HepG2 (cell line): ENCODE measurements at regions not wholly inside any gene's neighbourhood (a gene's known extent, or its start where the extent isn't known, plus 50 kb on each side); places are given as distances from the start of the nearest gene placed in this dataset.

Experiments used
- ATAC-seq: fragments of 200-7000 bp; cut with Tn5 transposase; 3 replicates; pipeline ENCODE4 v1.9.1; 2020; ENCODE audit warnings: mild to moderate bottlenecking, moderate library complexity
- BruUV-seq: library from RNA; stranded (reverse); fragments of 400-500 nt; replicated peaks from 2 replicates; lab custom pipeline; 2021; lab: Mats Ljungman, UMichigan
- CTCF ChIA-PET: fragments of 300-600 bp; formaldehyde crosslinking; extraction: SDS; loops from one replicate; lab custom pipeline; 2021; ENCODE audit warnings: low total read pairs, inconsistent platforms, low intra/inter-chr PET ratio; lab: Yijun Ruan, JAX
- POLR2A ChIA-PET: fragments of 350-600 bp; sonication (Branson Sonifier 250); formaldehyde crosslinking; loops from one replicate; lab custom pipeline; 2020; ENCODE audit warnings: antibody characterized with exemption, inconsistent platforms; lab: Yijun Ruan, JAX
- DNase-seq: peaks from one replicate; pipeline ENCODE4 v3.0.0-alpha.2; 2015; ENCODE audit warnings: low spot score
- FAIRE-seq: peaks from 3 replicates; lab custom pipeline; 2011; peaks lifted over from hg19 to GRCh38; lab: Jason Lieb, UNC
- H2AFZ ChIP-seq: one replicate; pipeline ENCODE4 v1.6.1; 2011; ENCODE audit warnings: low read length, inconsistent platforms
- H3K27ac ChIP-seq: fragments of 300-600 bp; 3 replicates; pipeline ENCODE4 v1.8.0; 2011; ENCODE audit warnings: mixed run types, mild to moderate bottlenecking, mixed read lengths, low read length, inconsistent platforms; ENCODE audit not compliant: insufficient read depth; ENCODE audit errors: extremely low read length
- H3K27me3 ChIP-seq, 2 experiments: fragments of 200-600 bp in 1 of 2; 2 replicates in 1 of 2; 3 replicates in 1 of 2; pipeline versions ENCODE4 v1.6.0 to v1.8.0; 2011; ENCODE audit warnings: low read length in 2 of 2, mild to moderate bottlenecking in 2 of 2, moderate library complexity in 2 of 2, inconsistent platforms in 1 of 2; ENCODE audit not compliant: insufficient read depth in 2 of 2, control insufficient read depth in 1 of 2
- H3K36me3 ChIP-seq, 2 experiments: fragments of 200-600 bp in 1 of 2; replicated peaks in 1 of 2; 2 replicates in 1 of 2; 3 replicates in 1 of 2; pipeline versions ENCODE4 v1.5.1 to v1.8.0; 2011; ENCODE audit warnings: low read length in 2 of 2, inconsistent platforms in 1 of 2; ENCODE audit not compliant: insufficient read depth in 2 of 2, control insufficient read depth in 1 of 2
- H3K4me1 ChIP-seq: 2 replicates; pipeline ENCODE4 v1.5.1; 2012; ENCODE audit warnings: low read length, inconsistent platforms; ENCODE audit not compliant: insufficient read depth
- H3K4me2 ChIP-seq: 2 replicates; pipeline ENCODE4 v1.6.0; 2011; ENCODE audit warnings: low read depth, low read length, inconsistent platforms
- H3K4me3 ChIP-seq, 3 experiments: fragments of 200-600 bp in 1 of 3; sonication (generic), shearing (Covaris generic) in 1 of 3; replicated peaks in 1 of 3; 2 replicates each; pipeline ENCODE4 v1.5.1; 2011 to 2016; ENCODE audit warnings: low read length in 3 of 3, inconsistent platforms in 2 of 3, low read depth in 2 of 3, mild to moderate bottlenecking in 2 of 3, control low read depth in 1 of 3, mixed read lengths in 1 of 3; ENCODE audit not compliant: insufficient read depth in 1 of 3
- H3K79me2 ChIP-seq: one replicate; pipeline ENCODE4 v1.6.1; 2011; ENCODE audit warnings: low read length, inconsistent platforms; ENCODE audit not compliant: insufficient read depth
- H3K9ac ChIP-seq: 2 replicates; pipeline ENCODE4 v1.6.0; 2011; ENCODE audit warnings: mild to moderate bottlenecking, low read depth, low read length, inconsistent platforms; ENCODE audit not compliant: insufficient read depth
- H3K9me3 ChIP-seq: 2 replicates; pipeline ENCODE4 v1.5.1; 2012; ENCODE audit warnings: mild to moderate bottlenecking, low read length
- H4K20me1 ChIP-seq: 2 replicates; pipeline ENCODE4 v1.6.0; 2011; ENCODE audit warnings: inconsistent platforms, mild to moderate bottlenecking, low read length, moderate library complexity; ENCODE audit not compliant: insufficient read depth
- GZF1 ChIP-seq: sonication (generic); formaldehyde crosslinking; IDR thresholded peaks from 2 replicates; pipeline ENCODE4 v1.5.1; 2020; ENCODE audit warnings: mild to moderate bottlenecking, missing genetic modification reagents
- HOXA7 ChIP-seq: sonication (generic); formaldehyde crosslinking; IDR thresholded peaks from 2 replicates; pipeline ENCODE4 v1.8.1; 2022; ENCODE audit warnings: mild to moderate bottlenecking, missing genetic modification reagents, moderate library complexity
- NR2F1 ChIP-seq, 2 experiments: fragments of 450-650 bp in 1 of 2; formaldehyde crosslinking in 1 of 2; IDR thresholded peaks; 2 replicates each; pipeline versions ENCODE4 v1.5.0 to v1.6.1; 2016 to 2020; ENCODE audit warnings: mild to moderate bottlenecking in 1 of 2, missing compliant biosample characterization in 1 of 2, missing genetic modification reagents in 1 of 2, moderate library complexity in 1 of 2
- SRSF4 ChIP-seq: fragments of 200-400 bp; formaldehyde crosslinking; IDR thresholded peaks from one replicate; pipeline ENCODE4 v1.6.1; 2018; ENCODE audit warnings: mild to moderate bottlenecking, low read depth, low read length, moderate library complexity; ENCODE audit not compliant: poor library complexity, severe bottlenecking
- ZFX ChIP-seq: sonication (generic); formaldehyde crosslinking; IDR thresholded peaks from 2 replicates; pipeline ENCODE4 v1.4.0; 2020; ENCODE audit warnings: mild to moderate bottlenecking, low read depth, missing genetic modification reagents, moderate library complexity
- ZNF343 ChIP-seq: sonication (generic); formaldehyde crosslinking; IDR thresholded peaks from 2 replicates; pipeline ENCODE4 v1.4.0; 2020; ENCODE audit warnings: mild to moderate bottlenecking, missing genetic modification reagents
- WGBS: methylation state at CpG from one replicate; pipeline ENCODE4 v1.1.6; 2017; ENCODE audit warnings: low lambda C conversion rate; 5-methylcytosine and 5-hydroxymethylcytosine counted together
- in situ Hi-C: cut with HindIII; loops from 2 replicates; pipeline ENCODE4 v1.10.0; 2017; ENCODE audit warnings: low pct_unique_long_range_greater_than_20kb; ENCODE audit not compliant: extremely low pct_ligation_motif_present
- intact Hi-C: fragments of 100-400 bp; cut with micrococcal nuclease; formaldehyde crosslinking; loops from one replicate; pipeline ENCODE4 v1.10.0; 2022; ENCODE audit not compliant: unreplicated experiment
- TF ChIP-seq, protein P1 (sequence below): sonication (generic); formaldehyde crosslinking; conservative IDR thresholded peaks from 2 replicates; pipeline ENCODE4 v1.4.0; 2020; ENCODE audit warnings: missing genetic modification reagents
- TF ChIP-seq, protein P2 (sequence below): sonication (generic); formaldehyde crosslinking; IDR thresholded peaks from 2 replicates; pipeline ENCODE4 v1.9.0; 2021; ENCODE audit warnings: mild to moderate bottlenecking, missing genetic modification reagents
- TF ChIP-seq, protein P3 (sequence below): IDR thresholded peaks from 2 replicates; pipeline ENCODE4 v1.6.1; 2016; ENCODE audit warnings: missing compliant biosample characterization, missing genetic modification reagents, borderline replicate concordance
- TF ChIP-seq, protein P4 (sequence below): sonication (generic); formaldehyde crosslinking; conservative IDR thresholded peaks from 2 replicates; pipeline ENCODE4 v1.8.0; 2022; ENCODE audit warnings: missing genetic modification reagents

DNA sequence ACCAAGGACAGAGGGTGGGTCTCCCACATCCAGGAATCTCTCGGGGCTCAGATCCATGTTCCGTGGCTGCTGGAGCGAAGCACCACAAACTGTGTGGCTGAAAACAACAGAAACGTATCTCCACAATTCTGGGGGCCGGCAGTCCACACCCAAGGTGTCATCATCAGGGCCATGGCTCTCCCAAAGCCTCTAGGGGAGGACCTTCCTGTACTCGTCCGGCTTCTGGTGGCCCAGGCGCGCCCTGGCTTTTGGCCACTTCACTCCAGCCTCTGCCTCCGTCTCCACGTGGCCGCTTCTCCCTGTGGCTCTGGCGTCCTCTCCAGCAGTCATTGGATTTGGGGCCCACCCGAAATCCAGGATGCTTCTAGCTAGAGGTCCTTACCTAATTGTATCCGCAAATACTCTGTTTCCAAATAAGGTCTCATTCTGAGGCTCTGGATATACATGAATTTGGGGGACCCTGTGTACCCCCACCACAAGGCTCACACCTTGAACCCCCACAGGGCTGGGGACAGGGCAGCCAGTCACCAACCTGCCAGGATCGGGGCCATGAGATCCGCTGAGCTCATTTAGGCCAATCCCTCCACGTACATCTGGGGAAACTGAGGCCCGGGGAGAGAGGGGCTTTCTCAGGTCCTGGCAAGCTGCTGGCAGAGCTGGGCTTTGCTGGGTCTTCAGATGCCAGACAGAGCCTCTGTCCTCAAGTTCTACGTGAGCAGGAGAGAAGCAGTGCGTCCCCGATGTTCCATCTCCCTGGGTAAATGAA, 158.2 kb downstream of the OLFM1 start:
- ChIA-PET POLR2A (no interaction called here), CTCF (no interaction called here)
- no peak overlapping the region for H3K27ac ChIP-seq
- ATAC-seq = no peak
- BruUV-seq = no TSS peak
- no peaks in the 10 kb centered on the region for H3K4me1 ChIP-seq
- 30% methylated on average over 14 of the region's 22 CpGs for WGBS
- in situ Hi-C loops = no loop called here
- H3K4me2 ChIP-seq = no peak overlapping the region
- no peak for DNase-seq
- no peak for FAIRE-seq
- no peak overlapping the region for H3K4me3 ChIP-seq
- 0 out of 2 replicates have a peak, but pooled peaks cover 3% of the 10 kb centered on the region for H4K20me1 ChIP-seq
- H3K79me2 ChIP-seq = no peaks in the 10 kb centered on the region
- no peak overlapping the region for H3K9ac ChIP-seq
- TF ChIP-seq SRSF4 (no peak), ZFX (no peak), ZNF343 (no peak), HOXA7 (CRISPR knock-in tag) (no peak), NR2F1 (CRISPR knock-in tag; IDR thresholded peaks at IDR 0.05) (no peak), GZF1 (no peak)
- TF ChIP-seq, protein P1, sequence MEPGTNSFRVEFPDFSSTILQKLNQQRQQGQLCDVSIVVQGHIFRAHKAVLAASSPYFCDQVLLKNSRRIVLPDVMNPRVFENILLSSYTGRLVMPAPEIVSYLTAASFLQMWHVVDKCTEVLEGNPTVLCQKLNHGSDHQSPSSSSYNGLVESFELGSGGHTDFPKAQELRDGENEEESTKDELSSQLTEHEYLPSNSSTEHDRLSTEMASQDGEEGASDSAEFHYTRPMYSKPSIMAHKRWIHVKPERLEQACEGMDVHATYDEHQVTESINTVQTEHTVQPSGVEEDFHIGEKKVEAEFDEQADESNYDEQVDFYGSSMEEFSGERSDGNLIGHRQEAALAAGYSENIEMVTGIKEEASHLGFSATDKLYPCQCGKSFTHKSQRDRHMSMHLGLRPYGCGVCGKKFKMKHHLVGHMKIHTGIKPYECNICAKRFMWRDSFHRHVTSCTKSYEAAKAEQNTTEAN = no peak
- TF ChIP-seq, protein P2, sequence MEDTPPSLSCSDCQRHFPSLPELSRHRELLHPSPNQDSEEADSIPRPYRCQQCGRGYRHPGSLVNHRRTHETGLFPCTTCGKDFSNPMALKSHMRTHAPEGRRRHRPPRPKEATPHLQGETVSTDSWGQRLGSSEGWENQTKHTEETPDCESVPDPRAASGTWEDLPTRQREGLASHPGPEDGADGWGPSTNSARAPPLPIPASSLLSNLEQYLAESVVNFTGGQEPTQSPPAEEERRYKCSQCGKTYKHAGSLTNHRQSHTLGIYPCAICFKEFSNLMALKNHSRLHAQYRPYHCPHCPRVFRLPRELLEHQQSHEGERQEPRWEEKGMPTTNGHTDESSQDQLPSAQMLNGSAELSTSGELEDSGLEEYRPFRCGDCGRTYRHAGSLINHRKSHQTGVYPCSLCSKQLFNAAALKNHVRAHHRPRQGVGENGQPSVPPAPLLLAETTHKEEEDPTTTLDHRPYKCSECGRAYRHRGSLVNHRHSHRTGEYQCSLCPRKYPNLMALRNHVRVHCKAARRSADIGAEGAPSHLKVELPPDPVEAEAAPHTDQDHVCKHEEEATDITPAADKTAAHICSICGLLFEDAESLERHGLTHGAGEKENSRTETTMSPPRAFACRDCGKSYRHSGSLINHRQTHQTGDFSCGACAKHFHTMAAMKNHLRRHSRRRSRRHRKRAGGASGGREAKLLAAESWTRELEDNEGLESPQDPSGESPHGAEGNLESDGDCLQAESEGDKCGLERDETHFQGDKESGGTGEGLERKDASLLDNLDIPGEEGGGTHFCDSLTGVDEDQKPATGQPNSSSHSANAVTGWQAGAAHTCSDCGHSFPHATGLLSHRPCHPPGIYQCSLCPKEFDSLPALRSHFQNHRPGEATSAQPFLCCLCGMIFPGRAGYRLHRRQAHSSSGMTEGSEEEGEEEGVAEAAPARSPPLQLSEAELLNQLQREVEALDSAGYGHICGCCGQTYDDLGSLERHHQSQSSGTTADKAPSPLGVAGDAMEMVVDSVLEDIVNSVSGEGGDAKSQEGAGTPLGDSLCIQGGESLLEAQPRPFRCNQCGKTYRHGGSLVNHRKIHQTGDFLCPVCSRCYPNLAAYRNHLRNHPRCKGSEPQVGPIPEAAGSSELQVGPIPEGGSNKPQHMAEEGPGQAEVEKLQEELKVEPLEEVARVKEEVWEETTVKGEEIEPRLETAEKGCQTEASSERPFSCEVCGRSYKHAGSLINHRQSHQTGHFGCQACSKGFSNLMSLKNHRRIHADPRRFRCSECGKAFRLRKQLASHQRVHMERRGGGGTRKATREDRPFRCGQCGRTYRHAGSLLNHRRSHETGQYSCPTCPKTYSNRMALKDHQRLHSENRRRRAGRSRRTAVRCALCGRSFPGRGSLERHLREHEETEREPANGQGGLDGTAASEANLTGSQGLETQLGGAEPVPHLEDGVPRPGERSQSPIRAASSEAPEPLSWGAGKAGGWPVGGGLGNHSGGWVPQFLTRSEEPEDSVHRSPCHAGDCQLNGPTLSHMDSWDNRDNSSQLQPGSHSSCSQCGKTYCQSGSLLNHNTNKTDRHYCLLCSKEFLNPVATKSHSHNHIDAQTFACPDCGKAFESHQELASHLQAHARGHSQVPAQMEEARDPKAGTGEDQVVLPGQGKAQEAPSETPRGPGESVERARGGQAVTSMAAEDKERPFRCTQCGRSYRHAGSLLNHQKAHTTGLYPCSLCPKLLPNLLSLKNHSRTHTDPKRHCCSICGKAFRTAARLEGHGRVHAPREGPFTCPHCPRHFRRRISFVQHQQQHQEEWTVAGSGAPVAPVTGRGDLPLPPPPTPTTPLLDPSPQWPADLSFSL (CRISPR knock-in tag) = no peak
- TF ChIP-seq, protein P3, sequence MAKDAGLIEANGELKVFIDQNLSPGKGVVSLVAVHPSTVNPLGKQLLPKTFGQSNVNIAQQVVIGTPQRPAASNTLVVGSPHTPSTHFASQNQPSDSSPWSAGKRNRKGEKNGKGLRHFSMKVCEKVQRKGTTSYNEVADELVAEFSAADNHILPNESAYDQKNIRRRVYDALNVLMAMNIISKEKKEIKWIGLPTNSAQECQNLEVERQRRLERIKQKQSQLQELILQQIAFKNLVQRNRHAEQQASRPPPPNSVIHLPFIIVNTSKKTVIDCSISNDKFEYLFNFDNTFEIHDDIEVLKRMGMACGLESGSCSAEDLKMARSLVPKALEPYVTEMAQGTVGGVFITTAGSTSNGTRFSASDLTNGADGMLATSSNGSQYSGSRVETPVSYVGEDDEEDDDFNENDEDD = no peak
- TF ChIP-seq, protein P4, sequence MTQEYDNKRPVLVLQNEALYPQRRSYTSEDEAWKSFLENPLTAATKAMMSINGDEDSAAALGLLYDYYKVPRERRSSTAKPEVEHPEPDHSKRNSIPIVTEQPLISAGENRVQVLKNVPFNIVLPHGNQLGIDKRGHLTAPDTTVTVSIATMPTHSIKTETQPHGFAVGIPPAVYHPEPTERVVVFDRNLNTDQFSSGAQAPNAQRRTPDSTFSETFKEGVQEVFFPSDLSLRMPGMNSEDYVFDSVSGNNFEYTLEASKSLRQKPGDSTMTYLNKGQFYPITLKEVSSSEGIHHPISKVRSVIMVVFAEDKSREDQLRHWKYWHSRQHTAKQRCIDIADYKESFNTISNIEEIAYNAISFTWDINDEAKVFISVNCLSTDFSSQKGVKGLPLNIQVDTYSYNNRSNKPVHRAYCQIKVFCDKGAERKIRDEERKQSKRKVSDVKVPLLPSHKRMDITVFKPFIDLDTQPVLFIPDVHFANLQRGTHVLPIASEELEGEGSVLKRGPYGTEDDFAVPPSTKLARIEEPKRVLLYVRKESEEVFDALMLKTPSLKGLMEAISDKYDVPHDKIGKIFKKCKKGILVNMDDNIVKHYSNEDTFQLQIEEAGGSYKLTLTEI (CRISPR knock-in tag) = no peak
- no peaks in the 10 kb centered on the region for H3K9me3 ChIP-seq
- no peaks in the 10 kb centered on the region for H3K36me3 ChIP-seq
- intact Hi-C loops = no loop called here
- H3K27me3 ChIP-seq = peaks cover 11 to 76% of the 10 kb centered on the region in 2 experiments; a peak in 3 of 5 replicates
- H2AFZ ChIP-seq = no peak overlapping the region
